Thyroid gland (tissue), 4 donors: ENCODE measurements at regions not wholly inside any gene's neighbourhood (a gene's known extent, or its start where the extent isn't known, plus 50 kb on each side); places are given as distances from the start of the nearest gene placed in this dataset.

Experiments used
- POLR2A ChIP-seq, 2 donors: fragments of 450-650 bp; IDR thresholded peaks; one replicate each; pipeline ENCODE4 v1.6.1; 2017; ENCODE audit warnings: antibody characterized with exemption in 2 of 2, mild to moderate bottlenecking in 2 of 2, moderate library complexity in 1 of 2
- TF ChIP-seq, protein P1 (sequence below), 6 experiments: fragments of 200-600 bp in 3 of 6; fragments of 450-650 bp in 3 of 6; sonication (generic) in 3 of 6; IDR thresholded peaks; one replicate each; pipeline ENCODE4 v1.5.1; 2016 to 2019; ENCODE audit warnings: antibody characterized with exemption in 6 of 6, mild to moderate bottlenecking in 2 of 6, inconsistent platforms in 1 of 6, moderate library complexity in 1 of 6

DNA sequence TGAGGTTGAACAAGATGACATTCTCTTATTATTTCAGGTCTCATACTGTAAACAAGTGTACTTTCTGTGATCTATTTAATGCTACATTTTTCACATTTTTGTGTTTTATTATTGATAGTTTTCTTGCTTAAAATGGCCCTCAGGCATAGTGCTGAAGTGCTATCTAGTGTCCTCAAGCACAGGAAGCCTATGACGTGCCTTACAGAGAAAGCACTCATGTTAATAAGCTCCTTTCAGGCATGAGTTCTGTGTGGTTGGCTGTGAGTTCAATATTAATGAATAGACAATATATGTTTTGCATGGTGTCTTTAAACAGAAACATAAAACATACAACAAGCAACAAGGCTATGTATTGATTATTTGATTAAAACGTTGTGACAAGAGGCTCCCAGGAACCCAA, 450.1 kb downstream of the PLK2 start:
- no peak for TF ChIP-seq POLR2A (IDR thresholded peaks at IDR 0.05)
- TF ChIP-seq, protein P1, sequence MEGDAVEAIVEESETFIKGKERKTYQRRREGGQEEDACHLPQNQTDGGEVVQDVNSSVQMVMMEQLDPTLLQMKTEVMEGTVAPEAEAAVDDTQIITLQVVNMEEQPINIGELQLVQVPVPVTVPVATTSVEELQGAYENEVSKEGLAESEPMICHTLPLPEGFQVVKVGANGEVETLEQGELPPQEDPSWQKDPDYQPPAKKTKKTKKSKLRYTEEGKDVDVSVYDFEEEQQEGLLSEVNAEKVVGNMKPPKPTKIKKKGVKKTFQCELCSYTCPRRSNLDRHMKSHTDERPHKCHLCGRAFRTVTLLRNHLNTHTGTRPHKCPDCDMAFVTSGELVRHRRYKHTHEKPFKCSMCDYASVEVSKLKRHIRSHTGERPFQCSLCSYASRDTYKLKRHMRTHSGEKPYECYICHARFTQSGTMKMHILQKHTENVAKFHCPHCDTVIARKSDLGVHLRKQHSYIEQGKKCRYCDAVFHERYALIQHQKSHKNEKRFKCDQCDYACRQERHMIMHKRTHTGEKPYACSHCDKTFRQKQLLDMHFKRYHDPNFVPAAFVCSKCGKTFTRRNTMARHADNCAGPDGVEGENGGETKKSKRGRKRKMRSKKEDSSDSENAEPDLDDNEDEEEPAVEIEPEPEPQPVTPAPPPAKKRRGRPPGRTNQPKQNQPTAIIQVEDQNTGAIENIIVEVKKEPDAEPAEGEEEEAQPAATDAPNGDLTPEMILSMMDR (IDR thresholded peaks at IDR 0.05), result no peak
